A673 (cell line): ENCODE measurements at regions not wholly inside any gene's neighbourhood (a gene's known extent, or its start where the extent isn't known, plus 50 kb on each side); places are given as distances from the start of the nearest gene placed in this dataset.

Experiments used
- EZH2 ChIP-seq: fragments of 200-600 bp; sonication (generic); IDR thresholded peaks from 2 replicates; pipeline ENCODE4 v1.6.1; 2017; ENCODE audit warnings: borderline replicate concordance, low read depth, mild to moderate bottlenecking, mixed read lengths, antibody characterized with exemption, low read length; ENCODE audit not compliant: poor library complexity, severe bottlenecking
- TF ChIP-seq, protein P1 (sequence below): fragments of 300-800, 200-600 bp; sonication (generic); conservative IDR thresholded peaks from 2 replicates; pipeline ENCODE4 v1.5.1; 2017; ENCODE audit warnings: low read depth, mild to moderate bottlenecking, antibody characterized with exemption, low read length, moderate library complexity, mixed read lengths

DNA sequence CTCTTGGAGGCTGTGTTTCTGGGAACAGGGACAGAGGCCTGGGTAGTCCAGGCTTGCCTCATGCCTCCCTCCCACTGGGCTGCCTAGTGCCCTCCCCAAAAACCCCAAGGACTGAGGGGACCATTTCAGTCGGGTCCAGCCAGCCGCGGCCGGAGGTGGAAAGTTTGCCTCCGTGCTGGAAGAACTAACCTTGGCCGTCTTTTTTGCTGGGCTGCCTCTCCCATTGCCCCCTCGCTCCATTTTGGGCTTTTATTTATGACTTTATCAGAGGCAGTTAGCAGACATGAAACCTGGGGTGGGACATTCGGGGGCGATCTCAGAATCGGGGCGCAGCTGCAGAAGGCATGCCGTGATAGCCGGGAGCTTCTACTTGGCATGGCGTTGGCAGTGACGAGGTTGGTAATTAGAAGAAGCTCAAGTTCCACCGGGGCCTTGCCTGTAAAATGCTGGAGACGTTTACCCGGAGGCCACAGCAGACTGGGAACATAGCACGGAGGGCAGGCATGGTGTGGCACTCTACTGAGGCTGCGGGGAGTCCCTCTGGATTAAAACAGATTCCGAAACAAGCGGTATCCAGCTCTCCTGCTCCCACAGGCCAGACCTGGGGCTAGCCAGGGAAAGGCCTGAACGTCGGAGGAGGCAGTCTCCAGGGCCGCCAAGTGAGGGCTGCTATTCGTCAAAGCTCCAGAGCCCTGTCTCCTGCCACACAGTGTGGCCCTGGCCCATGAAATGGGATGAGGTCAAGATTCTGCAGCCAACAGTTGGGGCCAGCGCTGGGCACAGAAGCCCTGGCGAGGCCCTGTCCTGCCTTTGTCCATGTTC is 76.4 kb upstream of the PPARA start:
- TF ChIP-seq, protein P1, sequence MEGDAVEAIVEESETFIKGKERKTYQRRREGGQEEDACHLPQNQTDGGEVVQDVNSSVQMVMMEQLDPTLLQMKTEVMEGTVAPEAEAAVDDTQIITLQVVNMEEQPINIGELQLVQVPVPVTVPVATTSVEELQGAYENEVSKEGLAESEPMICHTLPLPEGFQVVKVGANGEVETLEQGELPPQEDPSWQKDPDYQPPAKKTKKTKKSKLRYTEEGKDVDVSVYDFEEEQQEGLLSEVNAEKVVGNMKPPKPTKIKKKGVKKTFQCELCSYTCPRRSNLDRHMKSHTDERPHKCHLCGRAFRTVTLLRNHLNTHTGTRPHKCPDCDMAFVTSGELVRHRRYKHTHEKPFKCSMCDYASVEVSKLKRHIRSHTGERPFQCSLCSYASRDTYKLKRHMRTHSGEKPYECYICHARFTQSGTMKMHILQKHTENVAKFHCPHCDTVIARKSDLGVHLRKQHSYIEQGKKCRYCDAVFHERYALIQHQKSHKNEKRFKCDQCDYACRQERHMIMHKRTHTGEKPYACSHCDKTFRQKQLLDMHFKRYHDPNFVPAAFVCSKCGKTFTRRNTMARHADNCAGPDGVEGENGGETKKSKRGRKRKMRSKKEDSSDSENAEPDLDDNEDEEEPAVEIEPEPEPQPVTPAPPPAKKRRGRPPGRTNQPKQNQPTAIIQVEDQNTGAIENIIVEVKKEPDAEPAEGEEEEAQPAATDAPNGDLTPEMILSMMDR, result no peak
- TF ChIP-seq EZH2, result no peak
